Neutrophil (primary cell): ENCODE measurements at regions not wholly inside any gene's neighbourhood (a gene's known extent, or its start where the extent isn't known, plus 50 kb on each side); places are given as distances from the start of the nearest gene placed in this dataset.
"Not testable (repeated sequence)": the region's sequence is repeated elsewhere in the genome, so short reads cannot be mapped to it uniquely, and the experiment has no call there.

Experiments used
- H3K27ac ChIP-seq: fragments of 200-600 bp; sonication (generic); 2 replicates; pipeline ENCODE4 v1.5.1; 2016; ENCODE audit warnings: mild to moderate bottlenecking, moderate library complexity
- H3K27me3 ChIP-seq: fragments of 200-600 bp; sonication (generic); 2 replicates; pipeline ENCODE4 v1.6.0; 2016; ENCODE audit warnings: mild to moderate bottlenecking
- H3K36me3 ChIP-seq: fragments of 200-600 bp; sonication (generic); 2 replicates; pipeline ENCODE4 v1.5.1; 2017
- H3K4me1 ChIP-seq, 2 experiments: fragments of 200-600 bp in 1 of 2; sonication (generic) in 1 of 2; 1 replicate in 1 of 2; 2 replicates in 1 of 2; pipeline versions ENCODE4 v1.5.1 to v1.6.1; 2013 to 2016; ENCODE audit warnings: low read depth in 1 of 2, low read length in 1 of 2, mild to moderate bottlenecking in 1 of 2, moderate library complexity in 1 of 2; ENCODE audit not compliant: control insufficient read depth in 1 of 2, insufficient read depth in 1 of 2
- H3K4me3 ChIP-seq, 2 experiments: fragments of 200-600 bp in 1 of 2; sonication (generic) in 1 of 2; 1 replicate in 1 of 2; 2 replicates in 1 of 2; pipeline ENCODE4 v1.5.1; 2013 to 2016; ENCODE audit warnings: low read depth in 1 of 2, low read length in 1 of 2, mild to moderate bottlenecking in 1 of 2, moderate library complexity in 1 of 2
- H3K9me3 ChIP-seq: fragments of 200-600 bp; sonication (generic); 2 replicates; pipeline ENCODE4 v1.5.1; 2016
- CTCF ChIP-seq: fragments of 200-600 bp; sonication (generic); IDR thresholded peaks from 2 replicates; pipeline ENCODE4 v1.5.1; 2016; ENCODE audit warnings: antibody characterized with exemption

- Histone ChIP-seq H3K9me3 (no peaks in the 10 kb centered on the region), H3K4me3 (no peak overlapping the region), H3K36me3 (no peaks in the 10 kb centered on the region), H3K27ac (no peak overlapping the region), H3K27me3 (no peaks in the 10 kb centered on the region), H3K4me1 (no peaks in the 10 kb centered on the region)
- no peak for TF ChIP-seq CTCF
Measured at GRCh38 chr4:101630319-101630986, 160.1 kb upstream of the BANK1 start.

GRCh38 chr4:101621120-101621519 is 169.4 kb upstream of the BANK1 start:
- Histone ChIP-seq H3K27ac (no peak overlapping the region), H3K27me3 (no peaks in the 10 kb centered on the region), H3K36me3 (no peaks in the 10 kb centered on the region), H3K4me1 (no peaks in the 10 kb centered on the region), H3K4me3 (no peak overlapping the region), H3K9me3 (no peaks in the 10 kb centered on the region)
- TF ChIP-seq CTCF = no peak

- no peaks in the 10 kb centered on the region for H3K4me1 ChIP-seq
- H3K4me3 ChIP-seq = no peak overlapping the region
- no peaks in the 10 kb centered on the region for H3K9me3 ChIP-seq
- H3K27ac ChIP-seq = no peak overlapping the region
- no peaks in the 10 kb centered on the region for H3K36me3 ChIP-seq
- TF ChIP-seq CTCF = no peak
- no peaks in the 10 kb centered on the region for H3K27me3 ChIP-seq
Measured at GRCh38 chr4:101615652-101616051, 174.9 kb upstream of the BANK1 start.

GRCh38 chr4:101606989-101607388 is 183.5 kb upstream of the BANK1 start:
- not testable (repeated sequence) for H3K9me3 ChIP-seq, H3K36me3 ChIP-seq

GRCh38 chr4:101604976-101605375 is 185.6 kb upstream of the BANK1 start:
- no peak overlapping the region for H3K27ac ChIP-seq
- no peaks in the 10 kb centered on the region for H3K9me3 ChIP-seq
- H3K27me3 ChIP-seq = no peaks in the 10 kb centered on the region
- H3K4me1 ChIP-seq = no peaks in the 10 kb centered on the region
- no peaks in the 10 kb centered on the region for H3K36me3 ChIP-seq
- H3K4me3 ChIP-seq = no peak overlapping the region
- TF ChIP-seq CTCF = no peak

More at GRCh38 chr4:101606989-101607388, 183.5 kb upstream of the BANK1 start:
- H3K4me3 ChIP-seq, H3K4me1 ChIP-seq, H3K27me3 ChIP-seq, H3K27ac ChIP-seq: not testable (repeated sequence)

GRCh38 chr4:101600287-101600686 is 190.2 kb upstream of the BANK1 start:
- Histone ChIP-seq H3K9me3 (no peaks in the 10 kb centered on the region), H3K27ac (no peak overlapping the region), H3K4me1 (no peaks in the 10 kb centered on the region), H3K4me3 (no peak overlapping the region), H3K36me3 (no peaks in the 10 kb centered on the region), H3K27me3 (no peaks in the 10 kb centered on the region)
- no peak for TF ChIP-seq CTCF
